ENCODE measurements at regions not wholly inside any gene's neighbourhood (a gene's known extent, or its start where the extent isn't known, plus 50 kb on each side); places are given as distances from the start of the nearest gene placed in this dataset.

- TF ChIP-seq TAF1 (IDR thresholded peaks at IDR 0.05; ENCODE audit: borderline replicate concordance, low read depth, low read length): no peak
- no peak for TF ChIP-seq STAT3 (IDR thresholded peaks at IDR 0.05; ENCODE audit: low read depth, low read length)
- no peak for TF ChIP-seq CHD1 (IDR thresholded peaks at IDR 0.05; ENCODE audit: low read depth, low read length)
- no peak for TF ChIP-seq FOXM1 (IDR thresholded peaks at IDR 0.05; ENCODE audit: low read depth, low read length)
- TF ChIP-seq TARDBP (IDR thresholded peaks at IDR 0.05; ENCODE audit: borderline replicate concordance): no peak
- no peak for TF ChIP-seq PRDM15 (CRISPR knock-in tag; IDR thresholded peaks at IDR 0.05)
- TF ChIP-seq LARP7 (IDR thresholded peaks at IDR 0.05): no peak
- no peak for TF ChIP-seq BACH1 (IDR thresholded peaks at IDR 0.05; ENCODE audit: borderline replicate concordance)
- H3K36me3 ChIP-seq (ENCODE audit: control insufficient read depth in 2 of 2, insufficient read depth in 2 of 2, low read length in 1 of 2): no peaks in the 10 kb centered on the region
- H3K9ac ChIP-seq (ENCODE audit: control insufficient read depth, insufficient read depth, low read length): no peak overlapping the region
- ChIA-PET CTCF (no interaction called here), RAD21 (ENCODE audit: unreplicated experiment) (no interaction called here), SMC1A (ENCODE audit: uncharacterized antibody, unreplicated experiment) (no interaction called here), POLR2A (no interaction called here)
- intact Hi-C loops (cut with micrococcal nuclease; ENCODE audit: unreplicated experiment) (no loop called here), in situ Hi-C loops (cut with MboI) (no loop called here)
- H3K4me2 ChIP-seq (ENCODE audit: control insufficient read depth, insufficient read depth): no peak overlapping the region
- no peak overlapping the region for H2AFZ ChIP-seq (ENCODE audit: control insufficient read depth, low read depth, low read length)
- no peak overlapping the region for H3K4me3 ChIP-seq
- H3K27me3 ChIP-seq (replicated peaks in 1 of 2; ENCODE audit: control insufficient read depth in 2 of 2, insufficient read depth in 2 of 2, low read length in 1 of 2): no peaks in the 10 kb centered on the region
- DNase-seq (ENCODE audit: low read depth, low spot score) (no peak), ATAC-seq (no peak), FAIRE-seq (no peak)
- H3K9me3 ChIP-seq (replicated peaks; ENCODE audit: control insufficient read depth, insufficient read depth, low read length): no peaks in the 10 kb centered on the region
- no peaks in the 10 kb centered on the region for H3K4me1 ChIP-seq (ENCODE audit: control insufficient read depth, insufficient read depth, low read length)
- WGBS (ENCODE audit: insufficient coverage, insufficient replicate concordance, low lambda C conversion rate, missing lambda C conversion rate): 3% methylated on average over 2 of the region's 2 CpGs
- no peaks in the 10 kb centered on the region for H3K79me2 ChIP-seq (ENCODE audit: control insufficient read depth, insufficient read depth, low read length)
- no peak overlapping the region for H3K27ac ChIP-seq (ENCODE audit: control insufficient read depth, insufficient read depth)
- BruUV-seq (replicated peaks): no TSS peak
- no peaks in the 10 kb centered on the region for H4K20me1 ChIP-seq (ENCODE audit: control insufficient read depth, insufficient read depth)
Measured at GRCh38 chr5:109994135-109994534, 304.4 kb downstream of the MAN2A1 start.

Measured in GM12878 (cell line).